ENCODE measurements at regions not wholly inside any gene's neighbourhood (a gene's known extent, or its start where the extent isn't known, plus 50 kb on each side); places are given as distances from the start of the nearest gene placed in this dataset.

GRCh38 chr1:181174861-181175260 is 86.4 kb downstream of the IER5 start:
- no peak for DNase-seq (ENCODE audit: extremely low spot score, unreplicated experiment)
- Mint-ChIP-seq H3K27ac (no peak overlapping the region), H3K27me3 (peaks cover 4% of the 10 kb centered on the region), H3K4me3 (no peak overlapping the region), H3K9me3 (peaks cover 10% of the 10 kb centered on the region), H3K4me1 (ENCODE audit: unreplicated experiment) (peaks cover 17% of the 10 kb centered on the region), H3K36me3 (no peaks in the 10 kb centered on the region)
- TF ChIP-seq CTCF (conservative IDR thresholded peaks at IDR 0.05): no peak

GRCh38 chr1:181175356-181175910 is 86.9 kb downstream of the IER5 start:
- Mint-ChIP-seq H3K4me1 (ENCODE audit: unreplicated experiment) (peaks cover 23% of the 10 kb centered on the region), H3K4me3 (no peak overlapping the region), H3K27ac (no peak overlapping the region), H3K27me3 (peaks cover 7% of the 10 kb centered on the region), H3K36me3 (no peaks in the 10 kb centered on the region), H3K9me3 (peaks cover 10% of the 10 kb centered on the region)
- no peak for DNase-seq (ENCODE audit: extremely low spot score, unreplicated experiment)
- TF ChIP-seq CTCF (conservative IDR thresholded peaks at IDR 0.05): no peak

GRCh38 chr1:181175955-181176354 is 87.5 kb downstream of the IER5 start:
- Mint-ChIP-seq H3K27ac (no peak overlapping the region), H3K4me1 (ENCODE audit: unreplicated experiment) (peaks cover 26% of the 10 kb centered on the region), H3K9me3 (peaks cover 7% of the 10 kb centered on the region), H3K27me3 (peaks cover 7% of the 10 kb centered on the region), H3K4me3 (no peak overlapping the region), H3K36me3 (no peaks in the 10 kb centered on the region)
- DNase-seq (ENCODE audit: extremely low spot score, unreplicated experiment): no peak
- no peak for TF ChIP-seq CTCF (conservative IDR thresholded peaks at IDR 0.05)

- no peaks in the 10 kb centered on the region for H3K36me3 Mint-ChIP-seq
- H3K4me3 Mint-ChIP-seq: no peak overlapping the region
Observed at GRCh38 chr1:181178241-181178879, 89.9 kb downstream of the IER5 start.

GRCh38 chr1:181179279-181179986 is 90.9 kb downstream of the IER5 start:
- Mint-ChIP-seq H3K27ac (peak overlapping the region; percentile 65), H3K36me3 (no peaks in the 10 kb centered on the region), H3K4me1 (ENCODE audit: unreplicated experiment) (peaks cover 26% of the 10 kb centered on the region), H3K9me3 (no peaks in the 10 kb centered on the region), H3K4me3 (peak overlapping the region; percentile 59), H3K27me3 (peaks cover 16% of the 10 kb centered on the region)
- DNase-seq (ENCODE audit: extremely low spot score, unreplicated experiment): peak; percentile 10
- no peak for TF ChIP-seq CTCF (conservative IDR thresholded peaks at IDR 0.05)

More at GRCh38 chr1:181178241-181178879, 89.9 kb downstream of the IER5 start:
- no peak for DNase-seq (ENCODE audit: extremely low spot score, unreplicated experiment)
- peaks cover 26% of the 10 kb centered on the region for H3K4me1 Mint-ChIP-seq (ENCODE audit: unreplicated experiment)
- no peak for TF ChIP-seq CTCF (conservative IDR thresholded peaks at IDR 0.05)
- H3K27ac Mint-ChIP-seq: no peak overlapping the region
- H3K27me3 Mint-ChIP-seq: peaks cover 10% of the 10 kb centered on the region
- no peaks in the 10 kb centered on the region for H3K9me3 Mint-ChIP-seq

Measured in type B pancreatic cell (in vitro differentiated cells).